GM12878 (cell line): ENCODE measurements at regions not wholly inside any gene's neighbourhood (a gene's known extent, or its start where the extent isn't known, plus 50 kb on each side); places are given as distances from the start of the nearest gene placed in this dataset.

Experiments used
- ATAC-seq: fragments of 200-7000 bp; cut with Tn5 transposase; 3 replicates; pipeline ENCODE4 v1.9.1; 2020; ENCODE audit warnings: mild to moderate bottlenecking, moderate library complexity
- BruUV-seq: library from RNA; stranded (reverse); fragments of 400-500 nt; replicated peaks from 2 replicates; lab custom pipeline; 2021; lab: Mats Ljungman, UMichigan
- CTCF ChIA-PET: fragments of 300-600 bp; sonication (Branson Sonifier 250); formaldehyde crosslinking; extraction: SDS; loops from one replicate; lab custom pipeline; 2021; ENCODE audit warnings: inconsistent platforms; lab: Yijun Ruan, JAX
- POLR2A ChIA-PET: fragments of 350-600 bp; formaldehyde crosslinking; extraction: SDS; loops from one replicate; lab custom pipeline; 2021; ENCODE audit warnings: inconsistent platforms; lab: Charles Lee
- RAD21 ChIA-PET: fragments of 300-600 bp; sonication (Branson Sonifier 250); formaldehyde crosslinking; loops from one replicate; lab custom pipeline; 2023; ENCODE audit warnings: antibody characterized with exemption; ENCODE audit not compliant: unreplicated experiment; lab: Charles Lee
- SMC1A ChIA-PET: fragments of 300-600 bp; sonication (Branson Sonifier 250); formaldehyde crosslinking; loops from one replicate; lab custom pipeline; 2023; ENCODE audit not compliant: unreplicated experiment, uncharacterized antibody; lab: Charles Lee
- DNase-seq: peaks from one replicate; pipeline ENCODE4 v3.0.0-alpha.2; 2011; ENCODE audit warnings: low read depth, low spot score
- FAIRE-seq: peaks from 3 replicates; lab custom pipeline; 2011; peaks lifted over from hg19 to GRCh38; lab: Jason Lieb, UNC
- H2AFZ ChIP-seq: 2 replicates; pipeline ENCODE4 v1.6.0; 2011; ENCODE audit warnings: low read depth, low read length, control low read depth; ENCODE audit not compliant: control insufficient read depth
- H3K27ac ChIP-seq: 2 replicates; pipeline ENCODE4 v1.5.1; 2011; ENCODE audit warnings: control low read depth; ENCODE audit not compliant: control insufficient read depth, insufficient read depth
- H3K27me3 ChIP-seq, 2 experiments: replicated peaks in 1 of 2; 2 replicates each; pipeline versions ENCODE4 v1.6.0 to v1.6.1; 2011; ENCODE audit warnings: low read length in 1 of 2; ENCODE audit not compliant: control insufficient read depth in 2 of 2, insufficient read depth in 2 of 2
- H3K36me3 ChIP-seq, 2 experiments: 2 replicates each; pipeline ENCODE4 v1.5.1; 2011; ENCODE audit warnings: low read length in 1 of 2; ENCODE audit not compliant: control insufficient read depth in 2 of 2, insufficient read depth in 2 of 2
- H3K4me1 ChIP-seq: 2 replicates; pipeline ENCODE4 v1.6.1; 2011; ENCODE audit warnings: mild to moderate bottlenecking, low read length, moderate library complexity, mixed read lengths; ENCODE audit not compliant: control insufficient read depth, insufficient read depth
- H3K4me2 ChIP-seq: 2 replicates; pipeline ENCODE4 v1.6.0; 2011; ENCODE audit warnings: control low read depth; ENCODE audit not compliant: control insufficient read depth, insufficient read depth
- H3K4me3 ChIP-seq: fragments of 200-600 bp; sonication (generic); 2 replicates; pipeline ENCODE4 v1.5.1; 2016
- H3K79me2 ChIP-seq: 2 replicates; pipeline ENCODE4 v1.6.0; 2011; ENCODE audit warnings: low read length; ENCODE audit not compliant: control insufficient read depth, insufficient read depth
- H3K9ac ChIP-seq: 2 replicates; pipeline ENCODE4 v1.8.0; 2011; ENCODE audit warnings: low read length, control low read depth, mixed read lengths; ENCODE audit not compliant: control insufficient read depth, insufficient read depth
- H3K9me3 ChIP-seq: replicated peaks from 3 replicates; pipeline ENCODE4 v1.5.1; 2011; ENCODE audit warnings: mild to moderate bottlenecking, low read length; ENCODE audit not compliant: control insufficient read depth, insufficient read depth
- H4K20me1 ChIP-seq: 2 replicates; pipeline ENCODE4 v1.6.0; 2011; ENCODE audit not compliant: control insufficient read depth, insufficient read depth
- BMI1 ChIP-seq: fragments of 450-650 bp; IDR thresholded peaks from 2 replicates; pipeline ENCODE4 v1.6.1; 2016; ENCODE audit warnings: mild to moderate bottlenecking, moderate library complexity, borderline replicate concordance
- CBFB ChIP-seq: IDR thresholded peaks from 2 replicates; pipeline ENCODE4 v1.6.1; 2016; ENCODE audit warnings: antibody characterized with exemption, low read depth
- CEBPZ ChIP-seq: fragments of 150-350 bp; IDR thresholded peaks from 2 replicates; pipeline ENCODE4 v1.6.1; 2016; ENCODE audit warnings: low read depth, low read length
- CHD4 ChIP-seq: fragments of 200-600 bp; sonication (generic); IDR thresholded peaks from 2 replicates; pipeline ENCODE4 v1.6.1; 2016; ENCODE audit warnings: mild to moderate bottlenecking
- CREM ChIP-seq: IDR thresholded peaks from 2 replicates; pipeline ENCODE4 v1.6.1; 2014; ENCODE audit warnings: antibody characterized with exemption, low read depth
- ETV6 ChIP-seq, 2 experiments: fragments of 450-650 bp in 1 of 2; IDR thresholded peaks in 1 of 2; conservative IDR thresholded peaks in 1 of 2; 2 replicates each; pipeline ENCODE4 v1.6.1; 2014; ENCODE audit warnings: antibody characterized with exemption in 1 of 2, borderline replicate concordance in 1 of 2, low read depth in 1 of 2, mild to moderate bottlenecking in 1 of 2, moderate library complexity in 1 of 2
- GATAD2B ChIP-seq: fragments of 450-650 bp; conservative IDR thresholded peaks from 2 replicates; pipeline ENCODE4 v1.6.1; 2017; ENCODE audit warnings: low read depth, mild to moderate bottlenecking, moderate library complexity
- IRF3 ChIP-seq: fragments of 450-650 bp; IDR thresholded peaks from 2 replicates; pipeline ENCODE4 v1.6.1; 2014; ENCODE audit warnings: mild to moderate bottlenecking
- RFX5 ChIP-seq: IDR thresholded peaks from 2 replicates; pipeline ENCODE4 v1.6.1; 2011; ENCODE audit warnings: low read depth, low read length, improper control_type of control experiment
- SKIL ChIP-seq: fragments of 450-650 bp; IDR thresholded peaks from 2 replicates; pipeline ENCODE4 v1.6.1; 2017; ENCODE audit warnings: mild to moderate bottlenecking, low read depth, inconsistent platforms; ENCODE audit not compliant: poor library complexity, severe bottlenecking
- SMARCA5 ChIP-seq: fragments of 450-650 bp; IDR thresholded peaks from 2 replicates; pipeline ENCODE4 v1.6.1; 2017; ENCODE audit warnings: mild to moderate bottlenecking
- ZNF24 ChIP-seq: fragments of 450-650 bp; IDR thresholded peaks from 2 replicates; pipeline ENCODE4 v1.6.1; 2017; ENCODE audit warnings: antibody characterized with exemption, mild to moderate bottlenecking
- ZNF592 ChIP-seq: fragments of 450-650 bp; IDR thresholded peaks from 2 replicates; pipeline ENCODE4 v1.6.1; 2017; ENCODE audit warnings: mild to moderate bottlenecking, moderate library complexity
- whole genome bisulfite sequencing: methylation state at CpG from one replicate; pipeline ENCODE4 v1.1.6; 2016; ENCODE audit warnings: low lambda C conversion rate; ENCODE audit not compliant: insufficient replicate concordance, insufficient coverage; ENCODE audit errors: missing lambda C conversion rate; 5-methylcytosine and 5-hydroxymethylcytosine counted together
- in situ Hi-C: fragments of 300-500 bp; cut with MboI; formaldehyde crosslinking; loops from 9 replicates; pipeline ENCODE4 v1.14.3; 2018; ENCODE audit warnings: mixed read lengths
- intact Hi-C: fragments of 100-400 bp; cut with micrococcal nuclease; formaldehyde crosslinking; loops from one replicate; pipeline ENCODE4 v1.14.2; 2022; ENCODE audit not compliant: unreplicated experiment

- TF ChIP-seq ZNF24: no peak
- TF ChIP-seq SMARCA5: no peak
- no peak for TF ChIP-seq BMI1
- TF ChIP-seq RFX5: no peak
- TF ChIP-seq CREM: no peak
- no peak for TF ChIP-seq SKIL
- TF ChIP-seq IRF3: no peak
- no peak for TF ChIP-seq GATAD2B
- no peak for TF ChIP-seq ZNF592
- TF ChIP-seq CHD4: no peak
- TF ChIP-seq CEBPZ: no peak
- TF ChIP-seq ETV6 (conservative IDR thresholded peaks at IDR 0.05 in 1 of 2, IDR thresholded peaks at IDR 0.05 in 1 of 2; ENCODE audit: borderline replicate concordance in 1 of 2, low read depth in 1 of 2): no peak
- no peak for TF ChIP-seq CBFB
- ChIA-PET RAD21 (no interaction called here), POLR2A (no interaction called here), CTCF (no interaction called here), SMC1A (no interaction called here)
- no peaks in the 10 kb centered on the region for H4K20me1 ChIP-seq
- H3K27ac ChIP-seq: no peak overlapping the region
- no peak for DNase-seq
- in situ Hi-C loops: no loop called here
- FAIRE-seq: no peak
- intact Hi-C loops: no loop called here
- no peak overlapping the region for H2AFZ ChIP-seq
- ATAC-seq: no peak
- no peaks in the 10 kb centered on the region for H3K27me3 ChIP-seq
- WGBS: 44% methylated on average over 1 of the region's 1 CpG
- H3K4me2 ChIP-seq: no peak overlapping the region
- H3K4me3 ChIP-seq: no peak overlapping the region
- no peaks in the 10 kb centered on the region for H3K9me3 ChIP-seq
- H3K4me1 ChIP-seq: no peaks in the 10 kb centered on the region
- BruUV-seq: no TSS peak
- no peaks in the 10 kb centered on the region for H3K79me2 ChIP-seq
- H3K9ac ChIP-seq: no peak overlapping the region
- no peaks in the 10 kb centered on the region for H3K36me3 ChIP-seq
These were observed 57.4 kb upstream of the CDH12 start for GRCh38 chr5:22910523-22910922.
